ENCODE measurements at regions not wholly inside any gene's neighbourhood (a gene's known extent, or its start where the extent isn't known, plus 50 kb on each side); places are given as distances from the start of the nearest gene placed in this dataset.

DNA sequence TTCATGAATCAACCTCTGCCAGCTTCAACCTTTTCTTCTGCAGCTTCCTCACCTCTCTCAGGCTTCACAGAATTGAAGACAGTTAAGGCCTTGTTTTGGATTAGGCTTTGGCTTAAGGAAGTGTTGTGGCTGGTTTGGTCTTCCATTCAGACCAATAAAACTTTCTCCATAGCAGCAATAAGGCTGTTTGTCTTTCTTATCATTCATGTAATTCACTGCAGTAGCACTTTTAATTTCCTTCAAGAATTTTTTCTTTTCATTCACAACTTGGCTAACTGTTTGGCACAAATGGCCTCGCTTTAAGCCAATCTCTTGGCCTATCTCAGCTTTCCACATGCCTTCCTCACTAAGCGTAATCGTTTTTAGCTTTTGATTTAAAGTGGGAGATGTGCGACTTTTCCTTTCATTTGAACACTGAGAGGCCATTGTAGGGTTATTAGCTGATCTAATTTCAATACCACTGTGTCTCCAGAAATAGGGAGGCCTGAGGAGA, 229.5 kb downstream of the IPO8 start:
- TF ChIP-seq, protein P1, sequence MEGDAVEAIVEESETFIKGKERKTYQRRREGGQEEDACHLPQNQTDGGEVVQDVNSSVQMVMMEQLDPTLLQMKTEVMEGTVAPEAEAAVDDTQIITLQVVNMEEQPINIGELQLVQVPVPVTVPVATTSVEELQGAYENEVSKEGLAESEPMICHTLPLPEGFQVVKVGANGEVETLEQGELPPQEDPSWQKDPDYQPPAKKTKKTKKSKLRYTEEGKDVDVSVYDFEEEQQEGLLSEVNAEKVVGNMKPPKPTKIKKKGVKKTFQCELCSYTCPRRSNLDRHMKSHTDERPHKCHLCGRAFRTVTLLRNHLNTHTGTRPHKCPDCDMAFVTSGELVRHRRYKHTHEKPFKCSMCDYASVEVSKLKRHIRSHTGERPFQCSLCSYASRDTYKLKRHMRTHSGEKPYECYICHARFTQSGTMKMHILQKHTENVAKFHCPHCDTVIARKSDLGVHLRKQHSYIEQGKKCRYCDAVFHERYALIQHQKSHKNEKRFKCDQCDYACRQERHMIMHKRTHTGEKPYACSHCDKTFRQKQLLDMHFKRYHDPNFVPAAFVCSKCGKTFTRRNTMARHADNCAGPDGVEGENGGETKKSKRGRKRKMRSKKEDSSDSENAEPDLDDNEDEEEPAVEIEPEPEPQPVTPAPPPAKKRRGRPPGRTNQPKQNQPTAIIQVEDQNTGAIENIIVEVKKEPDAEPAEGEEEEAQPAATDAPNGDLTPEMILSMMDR (IDR thresholded peaks at IDR 0.05) = no peak
- no peak for TF ChIP-seq POLR2A (IDR thresholded peaks at IDR 0.05)

Measured in testis (tissue), 2 donors.